Omental fat pad (tissue), 3 donors: ENCODE measurements at regions not wholly inside any gene's neighbourhood (a gene's known extent, or its start where the extent isn't known, plus 50 kb on each side); places are given as distances from the start of the nearest gene placed in this dataset.
"Not testable (repeated sequence)": the region's sequence is repeated elsewhere in the genome, so short reads cannot be mapped to it uniquely, and the experiment has no call there.

Experiments
- ATAC-seq: fragments of 150-250 bp; one replicate; pipeline ENCODE4 v1.9.1; 2016; ENCODE audit warnings: mild to moderate bottlenecking, moderate library complexity; ENCODE audit not compliant: low FRiP score
- DNase-seq: peaks from one replicate; pipeline ENCODE4 v3.0.0-alpha.2; 2019; ENCODE audit warnings: low spot score
- TF ChIP-seq, protein P1 (sequence below), 3 donors: fragments of 450-650 bp; IDR thresholded peaks; one replicate each; pipeline ENCODE4 v1.5.1; 2016 to 2017; ENCODE audit warnings: antibody characterized with exemption in 3 of 3, mild to moderate bottlenecking in 3 of 3, moderate library complexity in 2 of 3

DNA sequence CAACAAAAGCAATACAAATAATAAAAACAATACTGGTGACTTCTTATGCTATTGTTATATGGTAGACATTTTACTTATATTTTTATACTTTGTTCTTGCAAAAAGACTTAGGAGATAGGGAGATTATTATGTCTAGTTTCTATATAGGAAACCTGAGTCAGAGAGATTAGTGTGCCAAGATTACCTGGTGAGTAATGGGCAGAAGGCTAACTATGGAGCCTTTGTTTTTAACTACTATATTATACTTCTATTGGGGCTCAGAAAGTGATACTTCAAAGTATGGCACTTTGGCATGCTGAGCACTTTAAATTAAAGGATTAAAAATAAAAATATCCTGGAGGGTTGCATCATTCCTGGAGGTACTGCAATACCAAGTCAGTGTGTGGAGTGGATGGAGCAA lies 117.5 kb upstream of the CLINT1 start:
- TF ChIP-seq, protein P1, sequence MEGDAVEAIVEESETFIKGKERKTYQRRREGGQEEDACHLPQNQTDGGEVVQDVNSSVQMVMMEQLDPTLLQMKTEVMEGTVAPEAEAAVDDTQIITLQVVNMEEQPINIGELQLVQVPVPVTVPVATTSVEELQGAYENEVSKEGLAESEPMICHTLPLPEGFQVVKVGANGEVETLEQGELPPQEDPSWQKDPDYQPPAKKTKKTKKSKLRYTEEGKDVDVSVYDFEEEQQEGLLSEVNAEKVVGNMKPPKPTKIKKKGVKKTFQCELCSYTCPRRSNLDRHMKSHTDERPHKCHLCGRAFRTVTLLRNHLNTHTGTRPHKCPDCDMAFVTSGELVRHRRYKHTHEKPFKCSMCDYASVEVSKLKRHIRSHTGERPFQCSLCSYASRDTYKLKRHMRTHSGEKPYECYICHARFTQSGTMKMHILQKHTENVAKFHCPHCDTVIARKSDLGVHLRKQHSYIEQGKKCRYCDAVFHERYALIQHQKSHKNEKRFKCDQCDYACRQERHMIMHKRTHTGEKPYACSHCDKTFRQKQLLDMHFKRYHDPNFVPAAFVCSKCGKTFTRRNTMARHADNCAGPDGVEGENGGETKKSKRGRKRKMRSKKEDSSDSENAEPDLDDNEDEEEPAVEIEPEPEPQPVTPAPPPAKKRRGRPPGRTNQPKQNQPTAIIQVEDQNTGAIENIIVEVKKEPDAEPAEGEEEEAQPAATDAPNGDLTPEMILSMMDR (IDR thresholded peaks at IDR 0.05): no peak
- ATAC-seq: no peak
- no peak for DNase-seq

DNA sequence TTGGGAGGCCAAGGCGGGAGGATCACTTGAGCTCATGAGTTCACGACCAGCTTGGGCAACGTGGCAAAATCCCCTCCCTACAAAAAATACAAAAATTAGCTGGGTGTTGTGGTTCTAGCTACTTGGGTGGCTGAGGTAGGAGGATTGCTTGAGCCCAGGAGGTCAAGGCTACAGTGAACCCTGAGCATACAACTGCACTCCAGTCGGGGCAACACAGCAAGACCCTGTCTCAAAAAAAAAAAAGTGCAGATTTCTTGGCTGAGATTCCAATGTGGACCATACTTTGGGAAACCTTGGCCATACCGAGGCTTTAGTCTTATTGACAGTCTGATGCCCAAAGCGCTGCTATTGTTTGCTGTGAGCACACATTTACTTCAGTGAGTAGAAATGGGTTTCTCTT lies 113.6 kb upstream of the CLINT1 start:
- DNase-seq (no peak), ATAC-seq (no peak)
- TF ChIP-seq, protein P1 (IDR thresholded peaks at IDR 0.05): no peak

DNA sequence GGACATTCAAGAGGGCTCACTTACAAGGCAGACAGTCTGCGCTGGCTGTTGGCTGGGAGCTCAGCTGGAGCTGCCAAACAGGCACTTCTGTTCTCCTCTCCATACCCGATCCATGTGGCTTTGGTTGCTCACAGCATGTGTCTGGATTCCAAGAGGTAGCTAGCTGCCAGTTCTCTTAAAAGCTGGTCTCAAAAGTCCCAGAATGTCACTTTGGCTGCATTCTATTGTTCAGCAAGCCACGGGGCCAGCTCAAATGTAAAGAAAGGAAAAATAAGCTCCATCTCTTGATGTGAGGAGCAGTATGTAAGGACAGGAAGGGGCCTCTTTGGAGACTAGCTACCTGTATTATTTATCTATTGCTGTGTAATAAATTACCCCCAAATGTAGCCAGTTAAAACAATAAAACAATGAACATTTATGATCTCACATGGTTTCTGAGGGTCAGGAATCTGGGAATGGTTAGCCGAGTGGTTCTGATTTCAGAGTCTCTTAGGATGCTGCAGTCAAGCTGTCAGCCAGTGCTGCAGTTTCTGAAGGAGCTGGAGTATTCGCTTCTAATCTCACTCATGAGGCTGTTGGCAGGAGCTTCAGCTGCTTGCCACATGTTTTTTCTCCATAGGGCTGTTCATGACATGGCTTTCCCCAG lies 112.7 kb upstream of the CLINT1 start:
- no peak for DNase-seq
- no peak for ATAC-seq
- TF ChIP-seq, protein P1 (IDR thresholded peaks at IDR 0.05): no peak

DNA sequence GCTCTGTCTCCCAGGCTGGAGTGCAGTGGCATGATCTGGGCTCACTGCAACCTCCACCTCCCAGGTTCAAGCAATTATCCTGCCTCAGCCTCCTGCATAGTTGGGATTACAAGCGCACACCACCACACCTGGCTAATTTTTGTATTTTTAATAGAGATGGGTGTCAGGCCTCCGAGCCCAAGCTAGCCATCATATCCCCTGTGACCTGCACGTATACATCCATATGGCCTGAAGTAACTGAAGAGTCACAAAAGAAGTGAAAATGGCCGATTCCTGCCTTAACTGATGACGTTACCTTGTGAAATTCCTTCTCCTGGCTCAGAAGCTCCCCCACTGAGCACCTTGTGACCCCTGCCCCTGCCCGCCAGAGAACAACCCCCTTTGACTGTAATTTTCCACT lies 109.6 kb upstream of the CLINT1 start:
- not testable (repeated sequence) for DNase-seq, ATAC-seq

DNA sequence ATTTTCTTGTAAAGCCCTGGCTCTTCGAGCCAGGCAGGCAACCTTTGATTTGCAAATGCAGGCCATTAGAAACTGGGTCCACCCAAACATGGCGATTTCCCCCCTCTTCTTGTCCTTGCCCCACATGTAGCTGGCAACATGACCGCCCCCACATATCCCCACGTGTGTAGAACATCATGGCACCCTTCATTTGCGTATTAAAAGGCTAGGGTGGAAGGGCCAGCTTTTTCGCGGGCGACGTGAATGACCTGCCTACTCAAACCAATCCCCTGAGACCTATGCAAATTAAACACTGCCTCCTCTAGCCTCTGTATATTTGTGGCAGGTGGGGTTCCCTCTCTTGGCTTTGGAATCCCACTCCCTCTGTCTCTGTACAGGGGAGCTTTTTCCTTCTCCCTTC lies 107.0 kb upstream of the CLINT1 start:
- no peak for ATAC-seq
- TF ChIP-seq, protein P1 (IDR thresholded peaks at IDR 0.05): no peak
- DNase-seq: no peak

DNA sequence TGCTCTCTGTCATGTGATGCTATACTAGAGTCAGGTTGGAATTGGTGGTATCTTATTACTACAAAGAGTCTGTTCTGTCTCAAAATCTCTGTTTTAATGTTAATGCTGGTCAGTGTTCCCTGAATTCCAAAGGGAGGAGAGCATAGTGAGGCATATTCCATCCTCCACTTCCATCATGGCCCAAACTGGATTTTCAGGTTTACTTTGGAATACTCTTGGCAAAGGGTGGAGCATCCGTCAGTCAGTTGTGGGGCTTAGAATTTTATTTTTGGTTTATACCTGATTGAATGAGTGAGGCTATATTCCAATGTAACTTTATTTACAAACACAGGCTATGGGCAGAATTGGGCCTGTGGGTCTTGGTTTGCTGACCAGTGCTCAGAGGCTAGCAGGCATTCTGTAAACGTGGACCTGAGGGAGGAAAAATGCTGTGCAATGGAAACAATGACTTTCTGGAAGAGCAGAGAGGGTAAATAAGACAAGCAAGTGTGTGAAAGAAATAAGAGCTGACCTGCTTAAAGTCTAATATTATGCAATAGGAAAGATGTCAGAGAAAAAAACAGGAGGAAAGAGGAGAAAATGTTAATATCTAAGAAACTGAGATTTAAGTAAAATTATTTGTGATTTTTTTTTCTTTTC lies 106.2 kb upstream of the CLINT1 start:
- ATAC-seq (no peak), DNase-seq (no peak)
- TF ChIP-seq, protein P1 (IDR thresholded peaks at IDR 0.05): no peak

DNA sequence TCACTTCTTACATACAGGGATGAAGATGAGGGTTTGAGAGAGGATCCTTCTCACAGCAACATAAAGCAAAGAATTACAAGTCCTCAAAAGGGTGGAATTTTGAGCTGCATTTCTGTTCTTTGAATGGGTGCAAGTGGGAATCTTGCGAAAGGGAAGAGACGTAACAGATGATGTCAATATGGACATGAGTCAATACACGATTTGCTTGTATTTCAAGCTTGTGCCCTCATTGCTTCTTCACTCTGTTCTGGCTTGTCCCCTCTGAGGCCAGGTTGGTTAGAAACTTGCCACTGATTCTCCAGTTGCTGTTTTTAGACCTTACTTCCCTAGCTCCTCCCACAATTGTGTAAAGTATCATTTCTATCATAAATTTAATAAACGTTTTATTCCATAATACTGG lies 104.8 kb upstream of the CLINT1 start:
- DNase-seq (no peak), ATAC-seq (no peak)
- TF ChIP-seq, protein P1 (IDR thresholded peaks at IDR 0.05): no peak
